HEK293 (cell line): ENCODE measurements at regions not wholly inside any gene's neighbourhood (a gene's known extent, or its start where the extent isn't known, plus 50 kb on each side); places are given as distances from the start of the nearest gene placed in this dataset.
A peak's percentile ranks its signal among the peaks of the same experiment; 100 is the strongest.

ENCODE experiments used
- CTCF ChIA-PET: fragments of 350-600 bp; formaldehyde crosslinking; extraction: SDS; loops from one replicate; lab custom pipeline; 2021; ENCODE audit warnings: antibody characterized with exemption; lab: Yijun Ruan, JAX
- POLR2A ChIA-PET: fragments of 300-600 bp; formaldehyde crosslinking; extraction: SDS; loops from one replicate; lab custom pipeline; 2020; ENCODE audit warnings: antibody characterized with exemption, inconsistent platforms; lab: Yijun Ruan, JAX
- H3K27ac ChIP-seq: fragments of 200-500 bp; sonication (Bioruptor generic); 2 replicates; pipeline ENCODE4 v1.5.1; 2014; ENCODE audit warnings: low read depth, low read length, control low read depth, inconsistent platforms; ENCODE audit errors: extremely low read depth
- H3K36me3 ChIP-seq, 2 experiments: fragments of 200-500 bp in 1 of 2; sonication (Bioruptor generic) in 1 of 2; 1 replicate in 1 of 2; 2 replicates in 1 of 2; pipeline ENCODE4 v1.5.1; 2014 to 2017; ENCODE audit warnings: inconsistent platforms in 2 of 2, low read length in 2 of 2; ENCODE audit not compliant: control insufficient read depth in 2 of 2, insufficient read depth in 1 of 2
- H3K4me1 ChIP-seq: fragments of 200-500 bp; sonication (Bioruptor generic); 2 replicates; pipeline ENCODE4 v1.5.1; 2014; ENCODE audit warnings: mild to moderate bottlenecking, low read length, inconsistent platforms; ENCODE audit not compliant: control insufficient read depth, insufficient read depth
- H3K4me3 ChIP-seq: 2 replicates; pipeline ENCODE4 v1.5.1; 2011; ENCODE audit warnings: low read depth, mild to moderate bottlenecking, control low read depth, low read length, moderate library complexity
- H3K9me3 ChIP-seq: fragments of 200-500 bp; sonication (Bioruptor generic); 2 replicates; pipeline ENCODE4 v1.5.1; 2014; ENCODE audit warnings: low read depth, low read length, inconsistent platforms; ENCODE audit not compliant: control insufficient read depth, insufficient read depth
- GLI4 ChIP-seq: fragments of 450-650 bp; formaldehyde crosslinking; IDR thresholded peaks from 2 replicates; pipeline ENCODE4 v1.5.1; 2016; ENCODE audit warnings: missing biosample characterization, missing genetic modification characterization
- GLIS1 ChIP-seq: fragments of 450-650 bp; formaldehyde crosslinking; IDR thresholded peaks from 2 replicates; pipeline ENCODE4 v1.5.1; 2016; ENCODE audit warnings: missing biosample characterization, missing genetic modification characterization
- HOXA7 ChIP-seq: sonication (generic); formaldehyde crosslinking; IDR thresholded peaks from 2 replicates; pipeline ENCODE4 v1.8.1; 2022; ENCODE audit warnings: missing genetic modification reagents, borderline replicate concordance
- OSR2 ChIP-seq: fragments of 450-650 bp; formaldehyde crosslinking; IDR thresholded peaks from 2 replicates; pipeline ENCODE4 v1.5.1; 2016; ENCODE audit warnings: missing biosample characterization, missing genetic modification characterization
- ZBTB7A ChIP-seq: fragments of 450-650 bp; formaldehyde crosslinking; IDR thresholded peaks from 2 replicates; pipeline ENCODE4 v1.5.1; 2016; ENCODE audit warnings: low read depth, missing biosample characterization, missing genetic modification characterization
- ZFHX2 ChIP-seq: fragments of 450-650 bp; formaldehyde crosslinking; conservative IDR thresholded peaks from 2 replicates; pipeline ENCODE4 v1.5.1; 2016; ENCODE audit warnings: missing biosample characterization, missing genetic modification characterization
- ZFP3 ChIP-seq: fragments of 450-650 bp; formaldehyde crosslinking; IDR thresholded peaks from 2 replicates; pipeline ENCODE4 v1.5.1; 2016; ENCODE audit warnings: low read depth, missing biosample characterization, missing genetic modification characterization
- ZIC2 ChIP-seq: fragments of 450-650 bp; formaldehyde crosslinking; IDR thresholded peaks from 2 replicates; pipeline ENCODE4 v1.5.1; 2016; ENCODE audit warnings: missing biosample characterization, missing genetic modification characterization
- ZNF202 ChIP-seq: fragments of 450-650 bp; formaldehyde crosslinking; IDR thresholded peaks from 2 replicates; pipeline ENCODE4 v1.5.1; 2016; ENCODE audit warnings: missing biosample characterization, missing genetic modification characterization, borderline replicate concordance
- ZNF223 ChIP-seq: fragments of 450-650 bp; formaldehyde crosslinking; IDR thresholded peaks from 2 replicates; pipeline ENCODE4 v1.5.1; 2016; ENCODE audit warnings: missing biosample characterization, missing genetic modification characterization
- ZNF350 ChIP-seq: fragments of 450-650 bp; formaldehyde crosslinking; IDR thresholded peaks from 2 replicates; pipeline ENCODE4 v1.5.0; 2017; ENCODE audit warnings: missing biosample characterization, mild to moderate bottlenecking, missing genetic modification characterization
- ZNF354C ChIP-seq: fragments of 450-650 bp; formaldehyde crosslinking; IDR thresholded peaks from 2 replicates; pipeline ENCODE4 v1.5.1; 2016; ENCODE audit warnings: missing biosample characterization, missing genetic modification characterization, low read depth, borderline replicate concordance
- ZNF510 ChIP-seq: fragments of 450-650 bp; formaldehyde crosslinking; IDR thresholded peaks from 2 replicates; pipeline ENCODE4 v1.5.1; 2018; ENCODE audit warnings: mild to moderate bottlenecking, missing genetic modification characterization, missing biosample characterization; ENCODE audit not compliant: insufficient replicate concordance
- ZNF548 ChIP-seq: fragments of 450-650 bp; formaldehyde crosslinking; IDR thresholded peaks from 2 replicates; pipeline ENCODE4 v1.5.1; 2016; ENCODE audit warnings: missing biosample characterization, missing genetic modification characterization
- ZNF555 ChIP-seq: fragments of 450-650 bp; formaldehyde crosslinking; conservative IDR thresholded peaks from 2 replicates; pipeline ENCODE4 v1.5.1; 2017; ENCODE audit warnings: missing biosample characterization, mild to moderate bottlenecking, missing genetic modification characterization, inconsistent platforms
- ZNF558 ChIP-seq: fragments of 450-650 bp; formaldehyde crosslinking; IDR thresholded peaks from 2 replicates; pipeline ENCODE4 v1.5.1; 2016; ENCODE audit warnings: missing biosample characterization, missing genetic modification characterization
- ZNF843 ChIP-seq: fragments of 450-650 bp; formaldehyde crosslinking; IDR thresholded peaks from 2 replicates; pipeline ENCODE4 v1.5.1; 2016; ENCODE audit warnings: missing biosample characterization, missing genetic modification characterization
- TF ChIP-seq, protein P1 (sequence below): fragments of 450-650 bp; formaldehyde crosslinking; IDR thresholded peaks from 2 replicates; pipeline ENCODE4 v1.5.1; 2016; ENCODE audit warnings: missing biosample characterization, missing genetic modification characterization, low read depth
- TF ChIP-seq, protein P2 (sequence below): fragments of 450-650 bp; formaldehyde crosslinking; IDR thresholded peaks from 2 replicates; pipeline ENCODE4 v1.5.1; 2016; ENCODE audit warnings: missing biosample characterization, missing genetic modification characterization
- TF ChIP-seq, protein P3 (sequence below): fragments of 450-650 bp; formaldehyde crosslinking; IDR thresholded peaks from 2 replicates; pipeline ENCODE4 v1.5.1; 2016; ENCODE audit warnings: missing biosample characterization, missing genetic modification characterization
- TF ChIP-seq, protein P4 (sequence below): fragments of 450-650 bp; formaldehyde crosslinking; IDR thresholded peaks from 2 replicates; pipeline ENCODE4 v1.5.0; 2017; ENCODE audit warnings: missing biosample characterization, missing genetic modification characterization, borderline replicate concordance

GRCh38 chr11:129313541-129314297, 61.9 kb upstream of the BARX2 start:
- ChIA-PET POLR2A (no interaction called here), CTCF (interaction anchor here (0.6 to 1.0 kb wide), 3 partner anchors 11 to 169 kb away, joined by 3 to 4 read pairs (median 3); no protein-coding TSS in a partner anchor)
- no peaks in the 10 kb centered on the region for H3K9me3 ChIP-seq
- H3K27ac ChIP-seq = no peak overlapping the region
- TF ChIP-seq, protein P1, sequence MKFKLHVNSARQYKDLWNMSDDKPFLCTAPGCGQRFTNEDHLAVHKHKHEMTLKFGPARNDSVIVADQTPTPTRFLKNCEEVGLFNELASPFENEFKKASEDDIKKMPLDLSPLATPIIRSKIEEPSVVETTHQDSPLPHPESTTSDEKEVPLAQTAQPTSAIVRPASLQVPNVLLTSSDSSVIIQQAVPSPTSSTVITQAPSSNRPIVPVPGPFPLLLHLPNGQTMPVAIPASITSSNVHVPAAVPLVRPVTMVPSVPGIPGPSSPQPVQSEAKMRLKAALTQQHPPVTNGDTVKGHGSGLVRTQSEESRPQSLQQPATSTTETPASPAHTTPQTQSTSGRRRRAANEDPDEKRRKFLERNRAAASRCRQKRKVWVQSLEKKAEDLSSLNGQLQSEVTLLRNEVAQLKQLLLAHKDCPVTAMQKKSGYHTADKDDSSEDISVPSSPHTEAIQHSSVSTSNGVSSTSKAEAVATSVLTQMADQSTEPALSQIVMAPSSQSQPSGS (tag by site-specific recombination) = peak; percentile 56
- TF ChIP-seq ZNF843 (tag by site-specific recombination) (no peak), OSR2 (tag by site-specific recombination) (0 out of 2 replicates have a peak, but pooled peaks have one; percentile 29)
- TF ChIP-seq, protein P2, sequence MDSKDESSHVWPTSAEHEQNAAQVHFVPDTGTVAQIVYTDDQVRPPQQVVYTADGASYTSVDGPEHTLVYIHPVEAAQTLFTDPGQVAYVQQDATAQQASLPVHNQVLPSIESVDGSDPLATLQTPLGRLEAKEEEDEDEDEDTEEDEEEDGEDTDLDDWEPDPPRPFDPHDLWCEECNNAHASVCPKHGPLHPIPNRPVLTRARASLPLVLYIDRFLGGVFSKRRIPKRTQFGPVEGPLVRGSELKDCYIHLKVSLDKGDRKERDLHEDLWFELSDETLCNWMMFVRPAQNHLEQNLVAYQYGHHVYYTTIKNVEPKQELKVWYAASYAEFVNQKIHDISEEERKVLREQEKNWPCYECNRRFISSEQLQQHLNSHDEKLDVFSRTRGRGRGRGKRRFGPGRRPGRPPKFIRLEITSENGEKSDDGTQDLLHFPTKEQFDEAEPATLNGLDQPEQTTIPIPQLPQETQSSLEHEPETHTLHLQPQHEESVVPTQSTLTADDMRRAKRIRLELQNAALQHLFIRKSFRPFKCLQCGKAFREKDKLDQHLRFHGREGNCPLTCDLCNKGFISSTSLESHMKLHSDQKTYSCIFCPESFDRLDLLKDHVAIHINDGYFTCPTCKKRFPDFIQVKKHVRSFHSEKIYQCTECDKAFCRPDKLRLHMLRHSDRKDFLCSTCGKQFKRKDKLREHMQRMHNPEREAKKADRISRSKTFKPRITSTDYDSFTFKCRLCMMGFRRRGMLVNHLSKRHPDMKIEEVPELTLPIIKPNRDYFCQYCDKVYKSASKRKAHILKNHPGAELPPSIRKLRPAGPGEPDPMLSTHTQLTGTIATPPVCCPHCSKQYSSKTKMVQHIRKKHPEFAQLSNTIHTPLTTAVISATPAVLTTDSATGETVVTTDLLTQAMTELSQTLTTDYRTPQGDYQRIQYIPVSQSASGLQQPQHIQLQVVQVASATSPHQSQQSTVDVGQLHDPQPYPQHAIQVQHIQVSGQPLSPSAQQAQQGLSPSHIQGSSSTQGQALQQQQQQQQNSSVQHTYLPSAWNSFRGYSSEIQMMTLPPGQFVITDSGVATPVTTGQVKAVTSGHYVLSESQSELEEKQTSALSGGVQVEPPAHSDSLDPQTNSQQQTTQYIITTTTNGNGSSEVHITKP (tag by site-specific recombination) = 0 out of 2 replicates have a peak, but pooled peaks have one; percentile 40
- H3K4me3 ChIP-seq = no peak overlapping the region
- no peaks in the 10 kb centered on the region for H3K36me3 ChIP-seq
- H3K4me1 ChIP-seq = no peaks in the 10 kb centered on the region

GRCh38 chr11:129312730-129313503, 62.7 kb upstream of the BARX2 start:
- POLR2A ChIA-PET = no interaction called here
- H3K4me1 ChIP-seq = no peaks in the 10 kb centered on the region

More at GRCh38 chr11:129312730-129313503, 62.7 kb upstream of the BARX2 start:
- Histone ChIP-seq H3K4me3 (no peak overlapping the region), H3K9me3 (no peaks in the 10 kb centered on the region)
- TF ChIP-seq ZNF548 (tag by site-specific recombination) (no peak), HOXA7 (no peak), ZFHX2 (tag by site-specific recombination) (no peak), ZNF350 (tag by site-specific recombination) (no peak), ZFP3 (no peak), ZNF510 (tag by site-specific recombination) (no peak), ZNF223 (tag by site-specific recombination) (no peak), ZIC2 (tag by site-specific recombination) (no peak), ZBTB7A (tag by site-specific recombination) (no peak), GLI4 (tag by site-specific recombination) (no peak), ZNF202 (no peak), GLIS1 (tag by site-specific recombination) (no peak), ZNF354C (no peak), ZNF558 (tag by site-specific recombination) (no peak), ZNF555 (no peak)
- TF ChIP-seq, protein P3, sequence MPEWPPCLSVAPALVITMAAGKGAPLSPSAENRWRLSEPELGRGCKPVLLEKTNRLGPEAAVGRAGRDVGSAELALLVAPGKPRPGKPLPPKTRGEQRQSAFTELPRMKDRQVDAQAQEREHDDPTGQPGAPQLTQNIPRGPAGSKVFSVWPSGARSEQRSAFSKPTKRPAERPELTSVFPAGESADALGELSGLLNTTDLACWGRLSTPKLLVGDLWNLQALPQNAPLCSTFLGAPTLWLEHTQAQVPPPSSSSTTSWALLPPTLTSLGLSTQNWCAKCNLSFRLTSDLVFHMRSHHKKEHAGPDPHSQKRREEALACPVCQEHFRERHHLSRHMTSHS (tag by site-specific recombination) = no peak
- TF ChIP-seq, protein P4, sequence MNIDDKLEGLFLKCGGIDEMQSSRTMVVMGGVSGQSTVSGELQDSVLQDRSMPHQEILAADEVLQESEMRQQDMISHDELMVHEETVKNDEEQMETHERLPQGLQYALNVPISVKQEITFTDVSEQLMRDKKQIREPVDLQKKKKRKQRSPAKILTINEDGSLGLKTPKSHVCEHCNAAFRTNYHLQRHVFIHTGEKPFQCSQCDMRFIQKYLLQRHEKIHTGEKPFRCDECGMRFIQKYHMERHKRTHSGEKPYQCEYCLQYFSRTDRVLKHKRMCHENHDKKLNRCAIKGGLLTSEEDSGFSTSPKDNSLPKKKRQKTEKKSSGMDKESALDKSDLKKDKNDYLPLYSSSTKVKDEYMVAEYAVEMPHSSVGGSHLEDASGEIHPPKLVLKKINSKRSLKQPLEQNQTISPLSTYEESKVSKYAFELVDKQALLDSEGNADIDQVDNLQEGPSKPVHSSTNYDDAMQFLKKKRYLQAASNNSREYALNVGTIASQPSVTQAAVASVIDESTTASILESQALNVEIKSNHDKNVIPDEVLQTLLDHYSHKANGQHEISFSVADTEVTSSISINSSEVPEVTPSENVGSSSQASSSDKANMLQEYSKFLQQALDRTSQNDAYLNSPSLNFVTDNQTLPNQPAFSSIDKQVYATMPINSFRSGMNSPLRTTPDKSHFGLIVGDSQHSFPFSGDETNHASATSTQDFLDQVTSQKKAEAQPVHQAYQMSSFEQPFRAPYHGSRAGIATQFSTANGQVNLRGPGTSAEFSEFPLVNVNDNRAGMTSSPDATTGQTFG (tag by site-specific recombination) = no peak
- TF ChIP-seq, all 188 proteins: peak for 0
- no peak overlapping the region for H3K27ac ChIP-seq
- H3K36me3 ChIP-seq = no peaks in the 10 kb centered on the region
- CTCF ChIA-PET = no interaction called here
